OCI-LY7 (cell line): ENCODE measurements at regions not wholly inside any gene's neighbourhood (a gene's known extent, or its start where the extent isn't known, plus 50 kb on each side); places are given as distances from the start of the nearest gene placed in this dataset.

Experiments used
- EZH2phosphoT487 ChIP-seq: fragments of 200-600 bp; sonication (generic); IDR thresholded peaks from 2 replicates; pipeline ENCODE4 v1.6.1; 2018; ENCODE audit warnings: low read depth, borderline replicate concordance, mild to moderate bottlenecking, mixed run types, antibody characterized with exemption, low read length, moderate library complexity, mixed read lengths
- TF ChIP-seq, protein P1 (sequence below): fragments of 200-600 bp; sonication (generic); conservative IDR thresholded peaks from 2 replicates; pipeline ENCODE4 v1.5.1; 2014; ENCODE audit warnings: mild to moderate bottlenecking, antibody characterized with exemption, low read length, moderate library complexity, mixed read lengths

DNA sequence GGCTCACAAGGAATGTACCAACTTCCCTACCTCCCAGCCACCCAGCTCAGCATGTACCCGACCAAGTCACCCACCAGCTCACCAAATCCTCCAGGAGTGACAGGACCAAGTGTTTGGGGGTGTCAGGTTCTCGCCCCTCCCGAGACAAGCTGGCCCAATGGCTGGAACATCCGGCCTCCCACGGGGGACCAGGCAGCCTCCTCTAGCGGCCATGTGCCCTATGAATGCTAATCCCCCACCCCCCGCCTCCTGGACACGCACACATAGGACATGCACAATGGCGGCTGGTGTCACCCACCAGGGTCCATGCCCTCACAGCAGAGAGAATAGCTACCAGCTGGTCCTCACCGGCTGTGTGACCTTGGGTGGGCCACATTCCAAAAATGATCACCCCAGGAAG, 151.0 kb downstream of the MN1 start:
- TF ChIP-seq, protein P1, sequence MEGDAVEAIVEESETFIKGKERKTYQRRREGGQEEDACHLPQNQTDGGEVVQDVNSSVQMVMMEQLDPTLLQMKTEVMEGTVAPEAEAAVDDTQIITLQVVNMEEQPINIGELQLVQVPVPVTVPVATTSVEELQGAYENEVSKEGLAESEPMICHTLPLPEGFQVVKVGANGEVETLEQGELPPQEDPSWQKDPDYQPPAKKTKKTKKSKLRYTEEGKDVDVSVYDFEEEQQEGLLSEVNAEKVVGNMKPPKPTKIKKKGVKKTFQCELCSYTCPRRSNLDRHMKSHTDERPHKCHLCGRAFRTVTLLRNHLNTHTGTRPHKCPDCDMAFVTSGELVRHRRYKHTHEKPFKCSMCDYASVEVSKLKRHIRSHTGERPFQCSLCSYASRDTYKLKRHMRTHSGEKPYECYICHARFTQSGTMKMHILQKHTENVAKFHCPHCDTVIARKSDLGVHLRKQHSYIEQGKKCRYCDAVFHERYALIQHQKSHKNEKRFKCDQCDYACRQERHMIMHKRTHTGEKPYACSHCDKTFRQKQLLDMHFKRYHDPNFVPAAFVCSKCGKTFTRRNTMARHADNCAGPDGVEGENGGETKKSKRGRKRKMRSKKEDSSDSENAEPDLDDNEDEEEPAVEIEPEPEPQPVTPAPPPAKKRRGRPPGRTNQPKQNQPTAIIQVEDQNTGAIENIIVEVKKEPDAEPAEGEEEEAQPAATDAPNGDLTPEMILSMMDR: no peak
- no peak for TF ChIP-seq EZH2phosphoT487
